ENCODE measurements at regions not wholly inside any gene's neighbourhood (a gene's known extent, or its start where the extent isn't known, plus 50 kb on each side); places are given as distances from the start of the nearest gene placed in this dataset.

GRCh38 chr13:58921129-58921528 lies 1242.6 kb downstream of the DIAPH3 start:
- Histone ChIP-seq H3K4me1 (ENCODE audit: insufficient read depth, low read length) (no peaks in the 10 kb centered on the region), H3K4me2 (ENCODE audit: low read depth, low read length) (no peak overlapping the region), H3K27ac (ENCODE audit: extremely low read length, insufficient read depth, low read length) (no peak overlapping the region), H2AFZ (ENCODE audit: low read length) (no peak overlapping the region), H3K36me3 (replicated peaks in 1 of 2; ENCODE audit: control insufficient read depth in 1 of 2, insufficient read depth in 2 of 2, low read length in 2 of 2) (no peaks in the 10 kb centered on the region), H3K27me3 (ENCODE audit: control insufficient read depth in 1 of 2, insufficient read depth in 2 of 2, low read length in 2 of 2) (no peaks in the 10 kb centered on the region), H3K79me2 (ENCODE audit: insufficient read depth, low read length) (no peaks in the 10 kb centered on the region), H3K9me3 (ENCODE audit: low read length) (peaks cover 32% of the 10 kb centered on the region), H4K20me1 (ENCODE audit: insufficient read depth, low read length) (no peaks in the 10 kb centered on the region), H3K9ac (ENCODE audit: insufficient read depth, low read depth, low read length) (no peak overlapping the region), H3K4me3 (replicated peaks in 1 of 3; ENCODE audit: insufficient read depth in 1 of 3, low read depth in 2 of 3, low read length in 3 of 3) (no peak overlapping the region)
- CTCF ChIA-PET (ENCODE audit: low intra/inter-chr PET ratio, low total read pairs): no interaction called here
- no TSS peak for BruUV-seq (replicated peaks)
- intact Hi-C loops (cut with micrococcal nuclease; ENCODE audit: unreplicated experiment): no loop called here
- DNase-seq (ENCODE audit: low spot score) (no peak), FAIRE-seq (no peak), ATAC-seq (no peak)
- POLR2A ChIA-PET: no interaction called here
- WGBS (ENCODE audit: low lambda C conversion rate): 0% methylated on average over 3 of the region's 3 CpGs
- in situ Hi-C loops (cut with HindIII; ENCODE audit: extremely low pct_ligation_motif_present, low pct_unique_long_range_greater_than_20kb): no loop called here
- TF ChIP-seq GPN1 (CRISPR knock-in tag; IDR thresholded peaks at IDR 0.05; ENCODE audit: borderline replicate concordance) (no peak), ZNF451 (CRISPR knock-in tag; IDR thresholded peaks at IDR 0.05) (no peak), SP140L (CRISPR knock-in tag; IDR thresholded peaks at IDR 0.05; ENCODE audit: borderline replicate concordance) (no peak), ZNF230 (CRISPR knock-in tag; IDR thresholded peaks at IDR 0.05) (no peak), PHF8 (CRISPR knock-in tag; IDR thresholded peaks at IDR 0.05) (no peak), ZNF772 (CRISPR knock-in tag; IDR thresholded peaks at IDR 0.05) (no peak), EP300 (IDR thresholded peaks at IDR 0.05; ENCODE audit: low read depth in 2 of 2, low read length in 2 of 2) (no peak), EP300 (CRISPR knock-in tag; IDR thresholded peaks at IDR 0.05; ENCODE audit: borderline replicate concordance) (no peak), ZNF142 (CRISPR knock-in tag; IDR thresholded peaks at IDR 0.05) (no peak), ZMYM4 (CRISPR knock-in tag; IDR thresholded peaks at IDR 0.05) (no peak), MAFF (IDR thresholded peaks at IDR 0.05; ENCODE audit: low read depth, low read length) (no peak), FOXP1 (IDR thresholded peaks at IDR 0.05) (no peak), FOXP1 (CRISPR knock-in tag; IDR thresholded peaks at IDR 0.05) (no peak), ZNF362 (CRISPR knock-in tag; IDR thresholded peaks at IDR 0.05; ENCODE audit: borderline replicate concordance) (no peak), XRCC5 (optimal IDR thresholded peaks at IDR 0.05; ENCODE audit: low read length) (no peak), MEIS1 (CRISPR knock-in tag; IDR thresholded peaks at IDR 0.05; ENCODE audit: borderline replicate concordance) (no peak), EHMT2 (IDR thresholded peaks at IDR 0.05; ENCODE audit: borderline replicate concordance, low read depth, low read length) (no peak), ZBTB10 (CRISPR knock-in tag; IDR thresholded peaks at IDR 0.05; ENCODE audit: borderline replicate concordance) (no peak)

Measured in HepG2 (cell line).